MM.1S (cell line): ENCODE measurements at regions not wholly inside any gene's neighbourhood (a gene's known extent, or its start where the extent isn't known, plus 50 kb on each side); places are given as distances from the start of the nearest gene placed in this dataset.

Source experiments
- CTCF ChIP-seq: fragments of 300-600 bp; sonication (generic); IDR thresholded peaks from 2 replicates; pipeline ENCODE4 v1.5.1; 2016; ENCODE audit warnings: antibody characterized with exemption, low read length, mixed read lengths
- EZH2 ChIP-seq: fragments of 300-600 bp; sonication (generic); optimal IDR thresholded peaks from 2 replicates; pipeline ENCODE3; 2017; ENCODE audit warnings: low read depth, mild to moderate bottlenecking, antibody characterized with exemption, low read length, mixed read lengths
- EZH2phosphoT487 ChIP-seq: fragments of 300-600 bp; sonication (generic); IDR thresholded peaks from 2 replicates; pipeline ENCODE4 v1.6.1; 2018; ENCODE audit warnings: antibody characterized with exemption, low read length

GRCh38 chr11:116446048-116446941 lies 326.5 kb downstream of the BUD13 start:
- no peak for TF ChIP-seq CTCF
- TF ChIP-seq EZH2phosphoT487 = no peak
- no peak for TF ChIP-seq EZH2
